Suppressor macrophage (primary cell): ENCODE measurements at regions not wholly inside any gene's neighbourhood (a gene's known extent, or its start where the extent isn't known, plus 50 kb on each side); places are given as distances from the start of the nearest gene placed in this dataset.
"Not testable (repeated sequence)": the region's sequence is repeated elsewhere in the genome, so short reads cannot be mapped to it uniquely, and the experiment has no call there.

Experiments
- DNase-seq, 4 experiments: peaks; one replicate each; pipeline ENCODE4 v3.0.0-alpha.2; 2020 to 2022

DNA sequence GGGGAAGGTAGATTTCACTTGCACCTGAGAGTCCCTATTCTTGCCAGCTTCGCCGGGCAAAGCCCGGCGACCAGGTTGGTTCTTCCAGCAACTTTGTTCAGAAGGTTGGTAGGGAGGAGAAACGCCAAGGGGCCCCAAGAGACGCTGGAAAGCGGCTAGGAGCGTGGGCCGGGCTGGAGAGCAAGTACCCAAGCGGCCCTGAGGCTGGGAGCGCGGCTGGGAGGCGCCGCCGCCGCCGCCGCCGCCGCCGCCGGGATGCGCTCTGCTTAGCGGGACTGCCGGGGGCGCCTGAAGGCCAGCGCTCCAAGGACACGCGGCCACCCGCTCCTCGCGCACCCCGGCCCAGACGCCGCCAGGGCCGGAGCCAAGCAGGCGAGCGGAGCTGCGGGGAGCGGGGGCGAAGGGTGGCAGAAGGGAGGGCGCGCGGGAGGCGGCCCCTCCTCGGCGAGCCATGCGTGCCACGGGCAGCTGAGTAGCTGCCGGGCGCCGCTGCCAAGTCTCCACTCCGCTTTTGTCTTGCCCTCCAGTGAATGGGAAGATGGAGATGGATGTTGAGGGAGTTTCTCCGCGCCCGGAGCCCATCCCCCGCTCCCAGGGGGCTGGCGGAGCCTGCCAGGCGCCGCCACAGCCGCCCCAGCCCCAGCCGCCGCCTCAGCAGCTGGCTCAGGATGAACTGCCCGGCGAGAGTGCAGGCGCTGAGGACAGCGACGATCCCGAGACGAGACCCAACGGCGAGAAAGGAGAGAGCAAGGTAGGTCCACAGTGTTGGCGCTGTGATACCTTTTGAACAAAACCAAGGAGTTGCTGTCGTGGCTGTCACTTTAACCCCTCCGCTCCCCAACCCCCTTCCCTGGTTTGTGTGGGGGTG lies 227.4 kb upstream of the AZI2 start:
- DNase-seq, result no peak

DNA sequence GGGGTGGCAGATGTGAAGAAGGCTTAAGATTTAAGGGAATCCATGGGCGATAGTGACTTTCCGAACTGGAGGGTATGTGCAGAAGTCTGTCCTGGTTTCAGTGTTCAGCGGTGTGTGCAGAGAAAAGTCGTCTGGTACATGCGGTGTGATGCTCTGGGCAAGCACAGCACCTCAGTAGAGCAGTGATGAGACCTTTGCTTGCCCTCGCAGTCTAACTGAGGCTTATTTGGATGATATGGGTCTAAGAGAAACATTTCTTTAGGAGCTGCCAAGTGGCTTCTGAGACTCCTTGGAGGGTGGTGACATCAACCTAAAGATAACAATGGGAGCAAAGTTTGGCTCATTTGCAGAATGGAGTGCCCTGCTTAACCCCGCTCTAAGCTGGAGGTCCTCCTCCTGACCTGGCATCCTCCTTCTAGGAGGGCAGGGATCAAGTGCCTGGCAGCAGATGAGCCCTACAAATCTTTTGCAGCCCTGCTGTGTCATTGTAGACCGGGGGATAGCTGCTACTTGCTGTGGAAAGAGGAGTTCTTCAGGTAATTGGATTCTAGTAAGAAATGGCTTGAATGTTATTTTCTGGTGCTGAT lies 228.1 kb upstream of the AZI2 start:
- no peak for DNase-seq

- DNase-seq, result no peak
Measured at GRCh38 chr3:28577941-28578500, 229.4 kb upstream of the AZI2 start.

GRCh38 chr3:28586325-28586724 lies 237.7 kb upstream of the AZI2 start:
- no peak for DNase-seq

- no peak for DNase-seq
Measured at GRCh38 chr3:28587723-28588122, 239.1 kb upstream of the AZI2 start.

DNA sequence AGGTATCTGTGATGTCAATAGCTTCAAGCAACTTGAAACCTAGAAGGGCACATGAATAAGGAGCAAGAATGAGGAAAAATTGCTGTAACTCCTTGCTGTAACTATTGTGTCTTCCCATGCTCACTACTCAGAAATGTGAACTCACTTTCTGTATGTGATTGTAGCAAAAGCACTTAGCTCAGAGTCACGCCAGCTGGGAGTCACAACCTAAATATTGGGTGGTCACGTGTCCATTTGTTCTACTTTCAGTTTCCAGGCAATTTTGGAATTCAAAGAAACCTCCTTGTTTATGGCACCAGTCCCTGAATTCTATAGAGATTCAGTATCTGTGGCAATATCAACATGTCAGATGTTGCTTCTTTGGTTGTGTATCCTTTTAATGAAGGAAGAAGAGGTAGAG lies 241.6 kb upstream of the AZI2 start:
- DNase-seq, result no peak

- no peak for DNase-seq
Measured at GRCh38 chr3:28590860-28591259, 242.2 kb upstream of the AZI2 start.

DNA sequence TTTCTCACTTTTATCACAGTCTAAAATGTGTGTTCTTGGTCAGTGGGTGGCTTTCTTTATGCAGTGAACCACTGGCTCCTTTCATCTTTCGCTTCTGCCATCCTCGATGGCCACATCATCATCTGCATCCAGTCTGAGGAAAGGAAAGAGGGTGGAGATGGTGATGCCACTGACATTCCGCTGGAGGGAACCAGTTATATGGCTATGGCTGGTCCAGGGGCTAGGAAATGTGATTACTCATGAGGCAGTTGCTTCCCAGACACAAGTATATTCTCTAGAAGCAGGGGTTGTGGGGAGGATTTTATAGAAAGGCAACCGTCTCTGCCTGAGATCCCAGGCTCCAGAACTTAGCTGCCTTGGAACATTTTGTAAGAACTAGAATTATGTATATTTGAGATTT lies 246.7 kb upstream of the AZI2 start:
- no peak for DNase-seq

DNA sequence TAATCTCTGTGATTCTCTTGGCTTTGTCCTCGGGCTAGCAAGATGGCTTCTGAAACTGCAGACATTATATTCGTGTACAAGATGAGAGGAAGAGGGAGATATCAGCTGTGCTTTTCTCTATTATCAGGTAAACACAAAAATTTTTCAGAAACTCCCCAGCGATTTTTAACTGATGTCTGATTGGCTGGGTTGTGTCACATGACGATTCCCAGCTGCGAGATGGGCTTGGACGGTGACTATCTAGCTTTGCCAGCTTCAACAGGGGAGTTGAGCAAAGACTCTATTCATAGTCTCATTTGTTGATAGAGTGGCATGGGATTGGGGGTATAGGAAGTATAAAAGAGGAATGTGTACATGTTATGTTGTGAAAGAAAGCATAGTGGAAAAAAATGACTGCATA lies 248.8 kb upstream of the AZI2 start:
- DNase-seq, result no peak

DNA sequence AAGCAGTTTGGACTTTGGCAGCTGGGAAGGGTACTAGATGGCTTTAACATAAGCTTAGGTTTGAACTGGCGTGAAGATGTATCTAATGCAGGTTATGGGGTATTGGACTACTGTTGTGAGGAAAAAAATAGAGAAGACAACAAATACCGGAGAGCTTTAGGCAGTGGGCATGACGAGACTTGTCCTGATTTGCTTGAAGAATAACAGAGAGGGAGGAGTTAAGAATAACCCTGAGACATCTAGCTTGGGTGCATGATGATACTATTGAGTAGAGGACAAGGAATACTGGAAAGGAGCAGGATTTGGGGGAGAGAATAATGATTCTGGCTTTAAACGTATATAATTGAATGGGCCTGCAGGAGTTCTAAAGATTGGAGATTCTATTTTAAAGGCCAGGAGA lies 249.5 kb upstream of the AZI2 start:
- DNase-seq, result no peak

GRCh38 chr3:28601291-28601690 lies 252.7 kb upstream of the AZI2 start:
- DNase-seq, result no peak

DNA sequence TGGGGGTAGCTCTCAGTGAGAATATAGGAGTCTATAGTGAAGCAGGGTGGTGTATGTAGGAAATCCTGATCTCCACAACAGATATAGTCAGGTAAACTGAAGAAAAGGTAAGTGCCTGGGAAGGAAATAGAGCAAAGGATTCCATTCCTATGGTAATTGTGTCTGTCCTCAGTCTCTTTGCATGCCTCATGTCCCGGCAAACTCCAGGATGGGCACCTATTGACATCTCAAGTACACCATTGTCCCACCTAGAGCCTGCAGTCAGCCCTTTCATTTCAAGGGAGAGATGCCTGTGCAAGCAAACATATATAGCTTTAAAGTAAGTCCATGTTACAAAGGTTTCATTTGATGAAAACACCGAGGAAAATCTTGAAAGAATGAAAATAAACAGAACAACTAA lies 257.7 kb upstream of the AZI2 start:
- DNase-seq, result no peak

GRCh38 chr3:28612232-28612631 lies 263.6 kb upstream of the AZI2 start:
- DNase-seq, result no peak

- no peak for DNase-seq
Measured at GRCh38 chr3:28613511-28614106, 265.0 kb upstream of the AZI2 start.

DNA sequence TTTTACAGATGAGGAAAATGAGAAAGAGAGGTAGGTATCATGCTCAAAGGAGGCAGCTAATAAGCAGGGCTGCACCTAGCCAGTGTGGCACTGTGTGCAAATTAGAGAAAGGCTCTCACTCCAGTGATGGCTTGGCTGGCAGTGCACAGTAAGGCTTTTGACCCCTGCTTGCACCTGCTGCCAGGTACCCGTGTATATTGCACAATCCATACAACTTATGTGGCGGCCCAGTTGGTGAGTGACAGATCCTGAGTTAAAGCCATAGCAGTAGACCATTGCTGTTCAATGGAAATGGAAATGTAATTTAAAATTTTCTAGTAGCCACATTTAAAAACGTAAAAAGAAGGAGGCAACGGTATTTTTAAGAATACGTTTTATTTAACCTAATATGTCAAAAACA lies 266.4 kb upstream of the AZI2 start:
- no peak for DNase-seq

DNA sequence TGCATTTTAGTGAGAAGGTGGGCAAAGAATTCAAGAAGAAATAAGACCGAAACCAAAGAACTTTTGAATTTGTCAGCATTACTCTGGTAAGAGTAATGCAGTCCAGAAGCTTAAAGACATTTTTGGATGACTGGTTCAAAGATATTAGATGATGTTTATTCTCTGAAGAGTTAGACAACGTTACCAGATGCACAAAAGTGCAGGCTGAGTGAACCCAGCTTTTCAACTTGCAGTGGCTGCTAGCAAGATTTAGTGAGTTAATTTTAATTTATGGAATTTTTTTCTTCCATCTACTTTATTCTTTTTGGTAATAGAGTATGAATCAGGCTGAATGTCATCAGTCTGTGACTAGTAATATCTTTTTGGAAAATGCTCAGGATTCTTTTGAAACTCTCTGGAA lies 267.3 kb upstream of the AZI2 start:
- DNase-seq, result no peak

DNA sequence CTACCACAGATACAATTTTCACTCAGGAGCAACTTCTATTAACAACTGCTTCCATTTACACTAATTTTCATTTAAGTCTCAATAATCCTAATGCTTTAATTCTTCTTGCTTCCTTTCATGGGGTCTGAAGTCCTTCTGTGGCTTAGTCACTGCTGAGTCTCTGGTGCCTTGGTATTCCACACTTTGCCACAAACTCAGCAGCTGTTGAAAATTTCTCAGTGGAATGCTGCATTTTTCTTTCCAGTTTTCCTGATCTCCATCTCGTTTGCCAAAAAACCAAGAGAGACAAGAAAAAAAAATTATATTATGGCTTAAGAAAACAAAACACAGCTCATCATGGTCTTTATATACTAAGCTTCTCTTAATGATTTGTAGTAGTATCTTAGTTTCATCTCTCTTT lies 269.2 kb upstream of the AZI2 start:
- DNase-seq, result no peak

DNA sequence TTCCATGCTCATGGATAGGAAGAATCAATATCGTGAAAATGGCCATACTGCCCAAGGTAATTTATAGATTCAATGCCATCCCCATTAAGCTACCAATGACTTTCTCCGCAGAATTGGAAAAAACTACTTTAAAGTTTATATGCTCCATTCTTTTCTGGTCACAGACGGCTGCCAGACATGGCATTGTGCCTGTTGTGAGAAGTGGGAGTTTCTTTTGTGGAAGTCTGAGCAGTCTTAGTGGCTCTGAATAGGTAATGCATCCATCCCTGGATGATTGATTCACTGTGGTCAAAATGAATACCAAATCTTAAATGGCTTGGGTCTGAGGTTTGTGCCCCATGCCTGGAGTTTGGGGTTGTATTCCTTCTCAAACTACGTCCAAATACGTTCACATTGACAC lies 274.5 kb upstream of the AZI2 start:
- no peak for DNase-seq

GRCh38 chr3:28624084-28624483 lies 275.5 kb upstream of the AZI2 start:
- DNase-seq, result no peak

DNA sequence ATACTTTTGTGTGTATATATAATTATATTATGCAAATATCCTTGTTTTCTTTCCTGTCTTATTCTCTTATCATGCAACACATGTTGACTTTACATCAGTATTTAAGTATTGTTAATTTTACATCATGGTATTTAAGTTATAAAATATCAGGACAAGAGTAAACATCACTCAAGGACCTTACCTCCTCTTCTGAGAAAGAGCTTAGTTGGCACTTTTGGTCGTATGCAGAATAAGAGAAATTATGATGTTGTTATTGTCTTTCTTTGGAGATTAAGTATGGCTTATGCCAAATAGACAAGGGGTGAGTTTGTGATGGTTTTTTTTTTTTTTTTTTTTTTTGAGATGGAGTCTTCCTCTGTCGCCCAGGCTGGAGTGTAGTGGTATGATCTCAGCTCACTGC lies 279.2 kb upstream of the AZI2 start:
- not testable (repeated sequence) for DNase-seq

DNA sequence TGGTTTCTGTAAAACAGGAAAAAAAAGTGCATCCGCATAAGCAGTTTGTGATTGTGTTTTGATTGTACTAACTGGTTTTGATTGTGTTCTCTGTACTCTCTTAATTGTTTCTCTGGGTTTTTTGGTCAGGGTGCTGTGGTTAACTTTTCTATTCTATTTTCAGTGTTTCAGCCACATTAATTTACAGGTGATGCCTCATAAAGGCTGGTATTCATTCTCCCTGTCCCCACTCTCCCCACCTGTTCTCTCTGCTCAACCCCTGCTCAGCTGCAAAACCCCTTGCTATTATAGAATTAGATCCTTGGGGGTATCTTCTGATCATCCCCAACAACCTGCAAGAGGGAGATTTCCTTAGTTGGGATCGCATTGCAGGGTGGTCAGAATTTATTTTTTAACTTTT lies 285.4 kb upstream of the AZI2 start:
- DNase-seq, result no peak

DNA sequence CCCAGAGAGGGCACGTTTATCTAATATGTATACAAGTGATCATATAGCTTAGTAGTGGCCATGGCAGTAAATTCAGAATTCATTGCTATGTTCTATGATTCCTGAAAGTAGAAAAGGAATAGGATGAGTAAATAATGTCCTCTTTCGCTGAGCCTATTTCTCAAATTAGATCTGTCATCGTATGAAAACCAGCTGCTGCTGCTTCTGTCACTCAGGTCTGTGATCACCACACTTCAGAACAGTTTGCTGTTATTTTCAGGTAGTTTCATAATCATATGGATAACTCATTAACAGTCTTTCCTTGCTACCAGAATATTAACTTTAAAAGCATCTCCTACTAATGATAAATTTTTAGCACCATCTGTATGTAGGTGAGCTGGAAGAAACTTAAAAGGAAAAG lies 289.1 kb upstream of the AZI2 start:
- no peak for DNase-seq

DNA sequence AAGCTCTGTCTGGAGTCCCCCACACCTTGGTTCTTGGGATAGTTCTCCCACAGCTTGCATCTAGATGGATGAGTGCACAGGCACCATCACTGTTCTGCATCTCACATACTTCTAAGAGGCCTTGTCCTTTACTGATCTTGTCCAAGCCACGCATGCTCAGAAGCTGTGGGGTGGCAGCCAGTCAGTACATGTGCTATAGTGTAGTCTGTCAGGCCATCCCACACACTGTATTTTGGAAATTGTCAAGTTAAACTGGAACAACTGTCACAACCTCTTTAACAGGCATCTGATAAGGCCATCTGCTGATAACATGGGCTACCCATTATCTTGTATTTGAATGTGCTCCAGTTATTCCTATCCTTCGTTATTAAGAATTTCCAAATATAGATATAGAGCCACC lies 296.5 kb upstream of the AZI2 start:
- no peak for DNase-seq

GRCh38 chr3:28646435-28646834 lies 297.8 kb upstream of the AZI2 start:
- DNase-seq, result no peak
